ENCODE measurements at regions not wholly inside any gene's neighbourhood (a gene's known extent, or its start where the extent isn't known, plus 50 kb on each side); places are given as distances from the start of the nearest gene placed in this dataset.

- Histone ChIP-seq H3K9me3 (peaks cover 48% of the 10 kb centered on the region), H3K27ac (no peak overlapping the region), H3K27me3 (no peaks in the 10 kb centered on the region), H3K4me2 (no peak overlapping the region), H3K9ac (no peak overlapping the region), H4K20me1 (no peaks in the 10 kb centered on the region), H3K36me3 (no peaks in the 10 kb centered on the region), H3K4me1 (peaks cover 39% of the 10 kb centered on the region), H3K4me3 (no peak overlapping the region)
- TF ChIP-seq Cebpa-rat (IDR thresholded peaks at IDR 0.05) = no peak
Observed at GRCh38 chr3:188034989-188035388, 119.0 kb upstream of the LPP start.

GRCh38 chr3:188036375-188037194 lies 117.4 kb upstream of the LPP start:
- Histone ChIP-seq H3K9ac (no peak overlapping the region), H3K36me3 (no peaks in the 10 kb centered on the region), H4K20me1 (no peaks in the 10 kb centered on the region), H3K9me3 (peaks cover 44% of the 10 kb centered on the region), H3K4me3 (no peak overlapping the region), H3K27ac (no peak overlapping the region), H3K4me1 (peaks cover 37% of the 10 kb centered on the region), H3K4me2 (0 out of 2 replicates have a peak overlapping the region, but pooled peaks have one; percentile 3), H3K27me3 (no peaks in the 10 kb centered on the region)
- TF ChIP-seq Cebpa-rat (IDR thresholded peaks at IDR 0.05) = no peak

- no peak overlapping the region for H3K9ac ChIP-seq
- H3K27ac ChIP-seq = no peak overlapping the region
- TF ChIP-seq Cebpa-rat (IDR thresholded peaks at IDR 0.05) = no peak
- no peaks in the 10 kb centered on the region for H3K36me3 ChIP-seq
- 0 out of 2 replicates have a peak overlapping the region, but pooled peaks have one; percentile 3 for H3K4me2 ChIP-seq
- H3K27me3 ChIP-seq = no peaks in the 10 kb centered on the region
- no peak overlapping the region for H3K4me3 ChIP-seq
- no peaks in the 10 kb centered on the region for H4K20me1 ChIP-seq
- peaks cover 37% of the 10 kb centered on the region for H3K9me3 ChIP-seq
- peaks cover 37% of the 10 kb centered on the region for H3K4me1 ChIP-seq
Observed at GRCh38 chr3:188037195-188037718, 116.7 kb upstream of the LPP start.

GRCh38 chr3:188037965-188038581 lies 115.9 kb upstream of the LPP start:
- no peaks in the 10 kb centered on the region for H3K36me3 ChIP-seq
- H3K27ac ChIP-seq = no peak overlapping the region
- H3K4me2 ChIP-seq = no peak overlapping the region
- H3K27me3 ChIP-seq = no peaks in the 10 kb centered on the region
- H3K4me1 ChIP-seq = peaks cover 32% of the 10 kb centered on the region
- H3K9ac ChIP-seq = no peak overlapping the region
- H3K4me3 ChIP-seq = no peak overlapping the region
- H3K9me3 ChIP-seq = peaks cover 29% of the 10 kb centered on the region
- no peak for TF ChIP-seq Cebpa-rat (IDR thresholded peaks at IDR 0.05)
- no peaks in the 10 kb centered on the region for H4K20me1 ChIP-seq

GRCh38 chr3:188041193-188041592 lies 112.8 kb upstream of the LPP start:
- no peaks in the 10 kb centered on the region for H4K20me1 ChIP-seq
- no peak overlapping the region for H3K9ac ChIP-seq
- H3K4me3 ChIP-seq = no peak overlapping the region
- TF ChIP-seq Cebpa-rat (IDR thresholded peaks at IDR 0.05) = no peak
- 0 out of 2 replicates have a peak, but pooled peaks cover 2% of the 10 kb centered on the region for H3K9me3 ChIP-seq
- H3K4me2 ChIP-seq = peak overlapping the region; percentile 46
- peaks cover 25% of the 10 kb centered on the region for H3K4me1 ChIP-seq
- no peaks in the 10 kb centered on the region for H3K36me3 ChIP-seq
- H3K27me3 ChIP-seq = no peaks in the 10 kb centered on the region
- no peak overlapping the region for H3K27ac ChIP-seq

GRCh38 chr3:188041895-188042294 lies 112.1 kb upstream of the LPP start:
- Histone ChIP-seq H3K4me2 (peak overlapping the region; percentile 46), H3K4me1 (peaks cover 18% of the 10 kb centered on the region), H3K9me3 (no peaks in the 10 kb centered on the region), H4K20me1 (no peaks in the 10 kb centered on the region), H3K9ac (no peak overlapping the region), H3K27me3 (no peaks in the 10 kb centered on the region), H3K36me3 (no peaks in the 10 kb centered on the region), H3K4me3 (no peak overlapping the region), H3K27ac (no peak overlapping the region)
- TF ChIP-seq Cebpa-rat (IDR thresholded peaks at IDR 0.05) = no peak

- no peak overlapping the region for H3K9ac ChIP-seq
- no peaks in the 10 kb centered on the region for H3K36me3 ChIP-seq
- no peaks in the 10 kb centered on the region for H3K9me3 ChIP-seq
- no peaks in the 10 kb centered on the region for H3K27me3 ChIP-seq
- H3K4me1 ChIP-seq = peaks cover 14% of the 10 kb centered on the region
- H3K27ac ChIP-seq = no peak overlapping the region
- no peak for TF ChIP-seq Cebpa-rat (IDR thresholded peaks at IDR 0.05)
- no peak overlapping the region for H3K4me2 ChIP-seq
- H3K4me3 ChIP-seq = no peak overlapping the region
- no peaks in the 10 kb centered on the region for H4K20me1 ChIP-seq
Observed at GRCh38 chr3:188042466-188042865, 111.5 kb upstream of the LPP start.

GRCh38 chr3:188043891-188044290 lies 110.1 kb upstream of the LPP start:
- no peak overlapping the region for H3K27ac ChIP-seq
- no peaks in the 10 kb centered on the region for H4K20me1 ChIP-seq
- no peak overlapping the region for H3K4me2 ChIP-seq
- TF ChIP-seq Cebpa-rat (IDR thresholded peaks at IDR 0.05) = no peak
- no peaks in the 10 kb centered on the region for H3K36me3 ChIP-seq
- H3K9me3 ChIP-seq = no peaks in the 10 kb centered on the region
- no peak overlapping the region for H3K9ac ChIP-seq
- peaks cover 28% of the 10 kb centered on the region for H3K4me1 ChIP-seq
- no peak overlapping the region for H3K4me3 ChIP-seq
- H3K27me3 ChIP-seq = no peaks in the 10 kb centered on the region

GRCh38 chr3:188046561-188047211 lies 107.3 kb upstream of the LPP start:
- no peak for TF ChIP-seq Cebpa-rat (IDR thresholded peaks at IDR 0.05)
- Histone ChIP-seq H3K4me2 (no peak overlapping the region), H4K20me1 (no peaks in the 10 kb centered on the region), H3K27ac (no peak overlapping the region), H3K36me3 (no peaks in the 10 kb centered on the region), H3K27me3 (no peaks in the 10 kb centered on the region), H3K4me1 (peaks cover 46% of the 10 kb centered on the region), H3K4me3 (no peak overlapping the region), H3K9ac (no peak overlapping the region), H3K9me3 (no peaks in the 10 kb centered on the region)

- H3K9me3 ChIP-seq = no peaks in the 10 kb centered on the region
- no peak overlapping the region for H3K4me3 ChIP-seq
- no peak overlapping the region for H3K9ac ChIP-seq
- H3K4me2 ChIP-seq = peak overlapping the region; percentile 73; the same call in 1 of the 2 replicates
- no peak overlapping the region for H3K27ac ChIP-seq
- H3K4me1 ChIP-seq = peaks cover 49% of the 10 kb centered on the region
- H4K20me1 ChIP-seq = no peaks in the 10 kb centered on the region
- TF ChIP-seq Cebpa-rat (IDR thresholded peaks at IDR 0.05) = no peak
- no peaks in the 10 kb centered on the region for H3K27me3 ChIP-seq
- no peaks in the 10 kb centered on the region for H3K36me3 ChIP-seq
Observed at GRCh38 chr3:188047536-188047935, 106.4 kb upstream of the LPP start.

Data from BLaER1 (cell line).